Activated T-helper 9 cell treated with anti-CD3 and anti-CD28 coated beads, Interleukin-2, amount 50 U/mL, for 16 hours (primary cell): ENCODE measurements at regions not wholly inside any gene's neighbourhood (a gene's known extent, or its start where the extent isn't known, plus 50 kb on each side); places are given as distances from the start of the nearest gene placed in this dataset.
"Not testable (repeated sequence)": the region's sequence is repeated elsewhere in the genome, so short reads cannot be mapped to it uniquely, and the experiment has no call there.

Experiments used
- DNase-seq: peaks from one replicate; pipeline ENCODE4 v3.0.0-alpha.2; 2020; ENCODE audit warnings: low read depth

GRCh38 chr14:71742485-71742884, 189.7 kb upstream of the RGS6 start:
- DNase-seq, result no peak

GRCh38 chr14:71745072-71745471, 187.2 kb upstream of the RGS6 start:
- no peak for DNase-seq

- no peak for DNase-seq
Observed at GRCh38 chr14:71748196-71748595, 184.0 kb upstream of the RGS6 start.

GRCh38 chr14:71749613-71750238, 182.5 kb upstream of the RGS6 start:
- DNase-seq, result no peak

GRCh38 chr14:71751264-71751663, 181.0 kb upstream of the RGS6 start:
- DNase-seq, result no peak

- DNase-seq, result no peak
Observed at GRCh38 chr14:71752111-71752738, 180.0 kb upstream of the RGS6 start.

GRCh38 chr14:71753126-71753830, 179.0 kb upstream of the RGS6 start:
- DNase-seq, result peak; percentile 47

GRCh38 chr14:71753976-71754375, 178.3 kb upstream of the RGS6 start:
- DNase-seq, result no peak

- DNase-seq, result no peak
Observed at GRCh38 chr14:71754422-71755095, 177.7 kb upstream of the RGS6 start.

GRCh38 chr14:71758229-71758951, 173.8 kb upstream of the RGS6 start:
- DNase-seq, result no peak

GRCh38 chr14:71762575-71762974, 169.7 kb upstream of the RGS6 start:
- no peak for DNase-seq

- no peak for DNase-seq
Observed at GRCh38 chr14:71764701-71765382, 167.4 kb upstream of the RGS6 start.

GRCh38 chr14:71765505-71765904, 166.7 kb upstream of the RGS6 start:
- DNase-seq, result no peak

GRCh38 chr14:71770431-71770830, 161.8 kb upstream of the RGS6 start:
- no peak for DNase-seq

GRCh38 chr14:71771421-71771820, 160.8 kb upstream of the RGS6 start:
- DNase-seq, result not testable (repeated sequence)

GRCh38 chr14:71771996-71772395, 160.2 kb upstream of the RGS6 start:
- not testable (repeated sequence) for DNase-seq

- DNase-seq, result no peak
Observed at GRCh38 chr14:71773898-71774481, 158.2 kb upstream of the RGS6 start.

- DNase-seq, result no peak
Observed at GRCh38 chr14:71776471-71777360, 155.5 kb upstream of the RGS6 start.

- no peak for DNase-seq
Observed at GRCh38 chr14:71780075-71780474, 152.2 kb upstream of the RGS6 start.

GRCh38 chr14:71780822-71781221, 151.4 kb upstream of the RGS6 start:
- DNase-seq, result no peak
